ENCODE measurements at regions not wholly inside any gene's neighbourhood (a gene's known extent, or its start where the extent isn't known, plus 50 kb on each side); places are given as distances from the start of the nearest gene placed in this dataset.

- TF ChIP-seq YY1 (IDR thresholded peaks at IDR 0.05; ENCODE audit: low read depth): no peak
- TF ChIP-seq REST (IDR thresholded peaks at IDR 0.05; ENCODE audit: low read depth): no peak
These were observed 881.8 kb downstream of the SI start for GRCh38 chr3:164196477-164196876.

DNA sequence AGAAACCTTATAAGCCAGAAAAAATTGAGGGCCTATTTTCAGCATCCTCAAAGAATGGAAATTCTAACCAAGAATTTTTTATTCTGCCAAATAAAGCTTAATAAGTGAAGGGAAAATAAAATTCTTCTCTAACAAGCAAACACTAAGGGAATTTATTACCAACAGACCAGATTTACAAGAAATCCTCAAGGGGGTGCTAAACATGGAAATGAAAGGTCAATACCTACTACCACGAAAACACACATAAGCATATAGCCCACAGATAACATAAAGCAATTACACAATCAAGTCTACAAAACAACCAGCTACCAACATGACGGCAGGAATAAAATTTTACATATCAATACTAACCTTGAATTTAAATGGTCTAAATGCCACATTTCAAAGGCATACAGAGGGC lies 883.5 kb downstream of the SI start:
- TF ChIP-seq CEBPB (IDR thresholded peaks at IDR 0.05): no peak
- TF ChIP-seq TEAD4 (IDR thresholded peaks at IDR 0.05): no peak
- 0 out of 2 replicates have a peak, but pooled peaks have one; percentile 2 for TF ChIP-seq RAD21 (IDR thresholded peaks at IDR 0.05; ENCODE audit: low read depth)
- TF ChIP-seq YY1 (IDR thresholded peaks at IDR 0.05; ENCODE audit: low read depth): no peak
- no peak for TF ChIP-seq EGR1 (IDR thresholded peaks at IDR 0.05)

DNA sequence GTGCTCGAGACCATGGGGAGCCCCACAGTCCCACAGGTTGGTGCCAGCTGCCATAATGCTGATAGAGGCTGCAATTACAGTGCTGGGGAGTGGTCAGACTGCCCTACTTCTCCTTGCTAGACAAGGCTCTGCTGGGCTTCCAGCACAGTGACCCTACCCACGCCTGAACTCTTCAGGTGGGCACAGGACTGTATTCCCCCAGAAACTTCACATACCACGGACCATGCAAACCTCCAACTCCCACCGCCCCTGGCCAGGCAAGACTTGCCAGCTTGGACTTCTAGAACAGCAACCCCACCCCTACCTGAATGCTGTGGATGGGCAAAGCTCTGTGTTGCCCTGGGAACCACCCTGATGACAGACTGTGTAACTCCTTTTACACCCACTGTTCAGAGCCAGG lies 885.3 kb downstream of the SI start:
- no peak for TF ChIP-seq REST (IDR thresholded peaks at IDR 0.05; ENCODE audit: low read depth)
- TF ChIP-seq RAD21 (IDR thresholded peaks at IDR 0.05; ENCODE audit: low read depth): no peak
- no peak for TF ChIP-seq FOXM1 (IDR thresholded peaks at IDR 0.05; ENCODE audit: borderline replicate concordance, low read depth)
- no peak for TF ChIP-seq YY1 (IDR thresholded peaks at IDR 0.05; ENCODE audit: low read depth)

DNA sequence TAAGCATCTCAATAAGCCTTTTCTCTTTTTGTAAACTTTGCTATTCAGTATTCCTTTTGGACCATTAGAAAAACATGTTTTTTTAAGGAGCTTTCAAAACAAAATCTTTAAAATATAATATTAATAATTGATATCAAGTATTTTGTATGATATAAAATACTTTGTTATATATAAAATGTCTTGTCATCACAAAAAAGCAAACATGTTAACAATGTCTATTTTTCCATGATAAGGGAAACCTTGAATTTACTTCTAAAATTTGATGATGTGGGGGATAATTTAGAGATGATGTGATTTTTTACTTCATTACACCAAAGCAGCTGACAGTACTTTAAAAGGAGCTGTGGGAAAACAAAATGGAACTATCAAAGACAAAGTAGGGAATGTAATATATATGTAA lies 887.7 kb downstream of the SI start:
- no peak for TF ChIP-seq REST (IDR thresholded peaks at IDR 0.05; ENCODE audit: low read depth)
- TF ChIP-seq TAF1 (IDR thresholded peaks at IDR 0.05; ENCODE audit: low read depth): no peak
- no peak for TF ChIP-seq RAD21 (IDR thresholded peaks at IDR 0.05; ENCODE audit: low read depth)
- TF ChIP-seq NFIC (IDR thresholded peaks at IDR 0.05): no peak
- no peak for TF ChIP-seq USF1 (IDR thresholded peaks at IDR 0.05)
- TF ChIP-seq EP300 (IDR thresholded peaks at IDR 0.05; ENCODE audit: borderline replicate concordance): no peak
- no peak for TF ChIP-seq TCF12 (IDR thresholded peaks at IDR 0.05; ENCODE audit: low read depth)
- TF ChIP-seq TEAD4 (IDR thresholded peaks at IDR 0.05): no peak
- TF ChIP-seq EGR1 (IDR thresholded peaks at IDR 0.05): no peak
- TF ChIP-seq CEBPB (IDR thresholded peaks at IDR 0.05): no peak

DNA sequence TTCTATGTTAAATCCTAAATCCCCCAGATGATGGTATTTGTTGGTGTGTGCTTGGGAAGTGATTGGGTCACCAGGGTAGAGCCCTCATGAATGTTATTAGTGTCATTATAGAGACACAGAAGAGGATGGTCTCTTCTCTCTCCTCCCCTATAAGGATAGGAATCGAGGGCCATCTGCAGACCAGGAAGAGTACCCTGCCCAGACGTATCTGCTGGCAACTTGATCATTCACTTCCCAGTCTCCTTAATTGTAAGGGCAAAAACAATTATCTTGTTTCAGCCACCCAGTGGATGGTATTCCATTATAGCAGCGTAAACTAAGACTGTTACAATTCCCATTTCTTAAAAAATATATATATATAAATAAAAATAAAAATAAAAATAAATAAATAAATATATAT lies 892.2 kb downstream of the SI start:
- no peak for TF ChIP-seq TCF12 (IDR thresholded peaks at IDR 0.05; ENCODE audit: low read depth)

GRCh38 chr3:164179110-164179774 lies 899.1 kb downstream of the SI start:
- TF ChIP-seq EGR1 (IDR thresholded peaks at IDR 0.05) (no peak), TEAD4 (IDR thresholded peaks at IDR 0.05) (no peak), NFIC (IDR thresholded peaks at IDR 0.05) (no peak), FOXM1 (IDR thresholded peaks at IDR 0.05; ENCODE audit: borderline replicate concordance, low read depth) (no peak), CREB1 (IDR thresholded peaks at IDR 0.05; ENCODE audit: low read depth) (no peak), MAX (IDR thresholded peaks at IDR 0.05) (no peak), EP300 (IDR thresholded peaks at IDR 0.05; ENCODE audit: borderline replicate concordance) (no peak), REST (IDR thresholded peaks at IDR 0.05; ENCODE audit: low read depth) (no peak), TAF1 (IDR thresholded peaks at IDR 0.05; ENCODE audit: low read depth) (no peak), RAD21 (IDR thresholded peaks at IDR 0.05; ENCODE audit: low read depth) (no peak), USF1 (IDR thresholded peaks at IDR 0.05) (no peak), YY1 (IDR thresholded peaks at IDR 0.05; ENCODE audit: low read depth) (no peak), ZBTB7A (IDR thresholded peaks at IDR 0.05; ENCODE audit: low read depth) (no peak), CEBPB (IDR thresholded peaks at IDR 0.05) (no peak)
